HG03159 (cell line): ENCODE measurements at regions not wholly inside any gene's neighbourhood (a gene's known extent, or its start where the extent isn't known, plus 50 kb on each side); places are given as distances from the start of the nearest gene placed in this dataset.

Experiments
- ATAC-seq: cut with Tn5 transposase; IDR thresholded peaks from one replicate; pipeline ENCODE4 v1.9.1; 2021; ENCODE audit warnings: mild to moderate bottlenecking, moderate library complexity; ENCODE audit not compliant: unreplicated experiment

GRCh38 chr3:161444694-161445077 is 51.9 kb upstream of the OTOL1 start:
- no peak for ATAC-seq

GRCh38 chr3:161443921-161444693 is 52.5 kb upstream of the OTOL1 start:
- no peak for ATAC-seq

- ATAC-seq, result no peak
Observed at GRCh38 chr3:161430307-161430706, 59.0 kb upstream of the SPTSSB start.

- ATAC-seq, result no peak
Observed at GRCh38 chr3:161427347-161427746, 56.0 kb upstream of the SPTSSB start.

GRCh38 chr3:161426758-161427157 is 55.4 kb upstream of the SPTSSB start:
- ATAC-seq, result no peak

- ATAC-seq, result peak; percentile 66
Observed at GRCh38 chr3:161423911-161424522, 52.7 kb upstream of the SPTSSB start.

- ATAC-seq, result no peak
Observed at GRCh38 chr3:161422171-161422700, 50.9 kb upstream of the SPTSSB start.
